IPS DF 19.7 (cell line): ENCODE measurements at regions not wholly inside any gene's neighbourhood (a gene's known extent, or its start where the extent isn't known, plus 50 kb on each side); places are given as distances from the start of the nearest gene placed in this dataset.
"Not testable (repeated sequence)": the region's sequence is repeated elsewhere in the genome, so short reads cannot be mapped to it uniquely, and the experiment has no call there.

ENCODE experiments used
- DNase-seq: peaks from one replicate; pipeline ENCODE4 v3.0.0-alpha.2; 2013; ENCODE audit warnings: low read depth, low spot score

- DNase-seq, result no peak
Observed at GRCh38 chr10:57562211-57562610, 705.5 kb downstream of the IPMK start.

- DNase-seq, result not testable (repeated sequence)
Observed at GRCh38 chr10:57551774-57552173, 715.9 kb downstream of the IPMK start.

GRCh38 chr10:57535306-57535705, 732.4 kb downstream of the IPMK start:
- no peak for DNase-seq

- DNase-seq, result peak; percentile 2
Observed at GRCh38 chr10:57513637-57514036, 754.1 kb downstream of the IPMK start.

GRCh38 chr10:57507788-57508187, 759.9 kb downstream of the IPMK start:
- no peak for DNase-seq

- DNase-seq, result no peak
Observed at GRCh38 chr10:57506414-57507094, 761.1 kb downstream of the IPMK start.

GRCh38 chr10:57494486-57494885, 773.2 kb downstream of the IPMK start:
- DNase-seq, result no peak

- no peak for DNase-seq
Observed at GRCh38 chr10:57482259-57482658, 785.4 kb downstream of the IPMK start.

- no peak for DNase-seq
Observed at GRCh38 chr10:57472823-57473619, 794.7 kb downstream of the IPMK start.

- DNase-seq, result no peak
Observed at GRCh38 chr10:57468894-57469432, 798.7 kb downstream of the IPMK start.

- no peak for DNase-seq
Observed at GRCh38 chr10:57465155-57465554, 802.5 kb downstream of the IPMK start.

GRCh38 chr10:57460540-57460939, 807.2 kb downstream of the IPMK start:
- no peak for DNase-seq

GRCh38 chr10:57457972-57458512, 809.7 kb downstream of the IPMK start:
- DNase-seq, result no peak

- DNase-seq, result no peak
Observed at GRCh38 chr10:57430376-57430775, 837.3 kb downstream of the IPMK start.

- no peak for DNase-seq
Observed at GRCh38 chr10:57420881-57421280, 846.8 kb downstream of the IPMK start.

GRCh38 chr10:57418476-57418875, 849.2 kb downstream of the IPMK start:
- no peak for DNase-seq

- no peak for DNase-seq
Observed at GRCh38 chr10:57395923-57396322, 871.8 kb downstream of the IPMK start.

GRCh38 chr10:57367412-57367811, 900.3 kb downstream of the IPMK start:
- DNase-seq, result no peak

GRCh38 chr10:57362811-57363210, 904.9 kb downstream of the IPMK start:
- DNase-seq, result no peak

- no peak for DNase-seq
Observed at GRCh38 chr10:57353403-57354003, 914.2 kb downstream of the IPMK start.

GRCh38 chr10:57351076-57351475, 916.6 kb downstream of the IPMK start:
- DNase-seq, result no peak

- no peak for DNase-seq
Observed at GRCh38 chr10:57341294-57341693, 926.4 kb downstream of the IPMK start.
